GM13976 (cell line): ENCODE measurements at regions not wholly inside any gene's neighbourhood (a gene's known extent, or its start where the extent isn't known, plus 50 kb on each side); places are given as distances from the start of the nearest gene placed in this dataset.

Source experiments
- DNase-seq: peaks from one replicate; pipeline ENCODE4 v3.0.0; 2012; ENCODE audit warnings: low spot score
- in situ Hi-C: fragments of 300-500 bp; cut with MboI; formaldehyde crosslinking; loops from one replicate; pipeline ENCODE4 v1.12.0; 2022; ENCODE audit warnings: low sequenced_read_pairs, mixed read lengths, inconsistent platforms; ENCODE audit not compliant: unreplicated experiment
- TF ChIP-seq, protein P1 (sequence below): IDR thresholded peaks from 2 replicates; pipeline ENCODE4 v1.5.1; 2012; ENCODE audit warnings: borderline replicate concordance, mild to moderate bottlenecking; ENCODE audit not compliant: insufficient read depth; ENCODE audit errors: extremely low read depth, missing control alignments, control extremely low read depth

GRCh38 chr3:106930086-106930485 lies 447.2 kb upstream of the CCDC54 start:
- in situ Hi-C loops = no loop called here
- no peak for DNase-seq
- TF ChIP-seq, protein P1, sequence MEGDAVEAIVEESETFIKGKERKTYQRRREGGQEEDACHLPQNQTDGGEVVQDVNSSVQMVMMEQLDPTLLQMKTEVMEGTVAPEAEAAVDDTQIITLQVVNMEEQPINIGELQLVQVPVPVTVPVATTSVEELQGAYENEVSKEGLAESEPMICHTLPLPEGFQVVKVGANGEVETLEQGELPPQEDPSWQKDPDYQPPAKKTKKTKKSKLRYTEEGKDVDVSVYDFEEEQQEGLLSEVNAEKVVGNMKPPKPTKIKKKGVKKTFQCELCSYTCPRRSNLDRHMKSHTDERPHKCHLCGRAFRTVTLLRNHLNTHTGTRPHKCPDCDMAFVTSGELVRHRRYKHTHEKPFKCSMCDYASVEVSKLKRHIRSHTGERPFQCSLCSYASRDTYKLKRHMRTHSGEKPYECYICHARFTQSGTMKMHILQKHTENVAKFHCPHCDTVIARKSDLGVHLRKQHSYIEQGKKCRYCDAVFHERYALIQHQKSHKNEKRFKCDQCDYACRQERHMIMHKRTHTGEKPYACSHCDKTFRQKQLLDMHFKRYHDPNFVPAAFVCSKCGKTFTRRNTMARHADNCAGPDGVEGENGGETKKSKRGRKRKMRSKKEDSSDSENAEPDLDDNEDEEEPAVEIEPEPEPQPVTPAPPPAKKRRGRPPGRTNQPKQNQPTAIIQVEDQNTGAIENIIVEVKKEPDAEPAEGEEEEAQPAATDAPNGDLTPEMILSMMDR = no peak

DNA sequence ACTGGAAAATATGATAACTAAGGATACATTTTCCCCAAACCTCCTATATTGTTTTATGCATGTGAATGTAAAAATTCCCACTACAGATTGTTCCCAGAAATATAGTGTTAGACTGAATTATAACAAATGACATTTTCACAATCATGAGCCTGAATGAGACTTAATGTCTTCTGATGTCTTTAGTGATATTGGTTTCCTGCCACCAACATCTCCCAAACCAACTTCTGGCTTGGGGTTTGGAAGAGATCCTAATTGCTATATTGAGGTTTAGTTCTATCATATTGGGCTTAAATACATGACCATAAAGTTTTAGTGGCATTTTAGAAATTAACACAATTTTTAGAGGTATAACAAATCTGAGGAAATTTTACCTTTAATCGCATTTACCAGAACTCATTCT lies 445.3 kb upstream of the CCDC54 start:
- in situ Hi-C loops = no loop called here
- TF ChIP-seq, protein P1 = no peak
- no peak for DNase-seq

DNA sequence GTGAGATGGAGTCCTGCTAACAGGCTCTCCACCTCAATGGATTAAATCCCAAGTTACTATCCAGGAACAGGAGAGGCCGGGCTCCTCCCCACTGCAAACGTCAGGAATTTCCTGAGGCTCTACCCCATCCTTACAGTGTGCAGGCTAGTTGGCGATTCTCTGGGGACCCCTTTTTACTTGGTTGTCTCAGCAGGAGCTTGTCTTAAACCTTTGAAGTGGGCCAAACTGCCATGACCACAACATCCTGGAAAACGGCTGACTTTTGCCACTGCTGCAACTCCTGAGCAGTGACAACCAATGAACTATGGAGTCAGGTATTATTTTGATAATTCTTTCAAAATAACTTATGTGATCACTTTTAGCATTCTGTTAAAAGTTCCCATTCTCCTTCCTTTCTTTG lies 440.9 kb upstream of the CCDC54 start:
- TF ChIP-seq, protein P1 = no peak
- in situ Hi-C loops = no loop called here
- DNase-seq = no peak

DNA sequence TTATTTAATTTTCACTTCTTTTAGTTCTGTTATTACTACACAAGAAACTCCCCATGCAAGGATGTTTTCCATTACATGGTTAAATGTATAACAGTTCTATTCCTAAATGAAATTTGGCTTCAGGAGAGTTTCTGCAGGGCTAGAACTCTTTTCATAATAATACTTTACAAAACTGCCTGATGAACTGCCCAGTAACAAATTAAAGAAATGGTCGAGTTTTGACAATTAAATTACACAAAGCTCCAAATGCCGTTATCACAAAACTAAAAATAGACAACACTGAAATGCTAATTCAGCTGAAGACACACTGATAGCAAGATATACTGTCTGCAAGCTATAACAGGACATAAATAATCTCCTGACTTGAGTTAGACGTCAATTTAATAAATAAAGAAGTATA lies 435.2 kb upstream of the CCDC54 start:
- TF ChIP-seq, protein P1 = no peak
- DNase-seq = no peak
- in situ Hi-C loops = no loop called here

GRCh38 chr3:106943071-106943470 lies 434.2 kb upstream of the CCDC54 start:
- no peak for DNase-seq
- TF ChIP-seq, protein P1 = no peak
- in situ Hi-C loops = no loop called here

DNA sequence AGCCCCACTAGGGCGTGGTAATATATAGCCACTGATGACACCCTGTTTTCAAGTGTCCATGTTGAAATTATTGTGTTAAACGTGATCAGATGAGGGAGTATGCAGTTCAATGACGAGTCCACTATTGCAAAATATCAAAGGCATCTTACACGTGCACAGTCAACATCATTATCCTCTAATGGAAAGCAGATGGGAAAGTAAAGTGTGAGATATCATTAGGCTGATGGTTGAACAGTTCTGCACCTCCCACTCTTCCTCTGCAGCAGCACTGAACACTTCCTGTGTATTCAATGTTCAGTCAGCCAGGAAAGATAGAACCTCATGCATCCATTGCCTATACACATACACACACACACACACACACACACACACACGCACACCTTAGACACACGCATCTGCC lies 431.8 kb upstream of the CCDC54 start:
- TF ChIP-seq, protein P1 = no peak
- DNase-seq = no peak
- in situ Hi-C loops = no loop called here

DNA sequence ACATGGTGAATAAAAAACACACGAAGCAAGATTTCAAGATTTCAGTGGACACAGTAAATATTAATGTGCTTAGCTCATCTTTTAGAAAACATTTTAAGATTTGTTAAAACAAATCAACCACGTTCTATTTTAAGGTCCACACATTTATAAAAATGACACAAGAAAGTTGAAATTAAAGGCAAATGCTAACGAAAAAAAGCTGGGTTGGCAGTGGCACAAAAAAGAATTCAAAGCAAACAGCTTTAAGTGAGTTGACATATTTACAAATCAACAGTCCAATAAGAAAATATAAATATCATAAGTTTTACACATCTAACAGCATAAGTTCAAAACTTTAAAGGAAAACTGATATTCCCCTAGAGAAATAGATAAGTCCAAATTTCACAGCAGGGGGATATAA lies 430.4 kb upstream of the CCDC54 start:
- no peak for DNase-seq
- in situ Hi-C loops = no loop called here
- TF ChIP-seq, protein P1 = no peak
